ENCODE measurements at regions not wholly inside any gene's neighbourhood (a gene's known extent, or its start where the extent isn't known, plus 50 kb on each side); places are given as distances from the start of the nearest gene placed in this dataset.

GRCh38 chrX:122622795-122623194, 561.3 kb upstream of the GRIA3 start:
- H3K4me3 ChIP-seq = no peak overlapping the region
- WGBS, 2 donors = 20 to 54% methylated on average over 1 of the region's 1 CpG

GRCh38 chrX:122625239-122625638, 558.8 kb upstream of the GRIA3 start:
- Histone ChIP-seq H3K9me3 (no peaks in the 10 kb centered on the region), H3K27ac (no peak overlapping the region), H3K27me3 (no peaks in the 10 kb centered on the region), H3K4me1 (no peaks in the 10 kb centered on the region), H3K36me3 (no peaks in the 10 kb centered on the region), H3K4me3 (no peak overlapping the region)
- TF ChIP-seq CTCF (IDR thresholded peaks at IDR 0.05) (no peak), POLR2A (IDR thresholded peaks at IDR 0.05) (no peak), EP300 (IDR thresholded peaks at IDR 0.05) (no peak)
- DNase-seq (ENCODE audit: low spot score in 2 of 2) = no peak
- WGBS, 2 donors = 59 to 65% methylated on average over 2 of the region's 2 CpGs

More at GRCh38 chrX:122622795-122623194, 561.3 kb upstream of the GRIA3 start:
- no peaks in the 10 kb centered on the region for H3K9me3 ChIP-seq
- no peak for DNase-seq (ENCODE audit: low spot score in 2 of 2)
- TF ChIP-seq POLR2A (IDR thresholded peaks at IDR 0.05) (no peak), EP300 (IDR thresholded peaks at IDR 0.05) (no peak), CTCF (IDR thresholded peaks at IDR 0.05) (no peak)
- H3K4me1 ChIP-seq = no peaks in the 10 kb centered on the region
- H3K27ac ChIP-seq = no peak overlapping the region
- no peaks in the 10 kb centered on the region for H3K36me3 ChIP-seq
- no peaks in the 10 kb centered on the region for H3K27me3 ChIP-seq

- no peak for DNase-seq (ENCODE audit: low spot score in 2 of 2)
- no peak for TF ChIP-seq CTCF (IDR thresholded peaks at IDR 0.05)
- TF ChIP-seq POLR2A (IDR thresholded peaks at IDR 0.05) = no peak
- no peak for TF ChIP-seq EP300 (IDR thresholded peaks at IDR 0.05)
- Histone ChIP-seq H3K4me1 (no peaks in the 10 kb centered on the region), H3K4me3 (no peak overlapping the region), H3K27ac (no peak overlapping the region), H3K9me3 (no peaks in the 10 kb centered on the region), H3K36me3 (no peaks in the 10 kb centered on the region), H3K27me3 (no peaks in the 10 kb centered on the region)
- 28 to 38% methylated on average over 3 of the region's 3 CpGs for WGBS, 2 donors
Measured at GRCh38 chrX:122625821-122626220, 558.3 kb upstream of the GRIA3 start.

GRCh38 chrX:122626871-122627270, 557.2 kb upstream of the GRIA3 start:
- Histone ChIP-seq H3K27me3 (no peaks in the 10 kb centered on the region), H3K9me3 (no peaks in the 10 kb centered on the region), H3K36me3 (no peaks in the 10 kb centered on the region), H3K27ac (no peak overlapping the region), H3K4me1 (no peaks in the 10 kb centered on the region), H3K4me3 (no peak overlapping the region)
- TF ChIP-seq CTCF (IDR thresholded peaks at IDR 0.05) (no peak), EP300 (IDR thresholded peaks at IDR 0.05) (no peak), POLR2A (IDR thresholded peaks at IDR 0.05) (no peak)
- 36 to 48% methylated on average over 1 of the region's 1 CpG for WGBS, 2 donors
- DNase-seq (ENCODE audit: low spot score in 2 of 2) = no peak

- H3K9me3 ChIP-seq = no peaks in the 10 kb centered on the region
- WGBS, 2 donors = 63 to 80% methylated on average over 2 of the region's 2 CpGs
- no peaks in the 10 kb centered on the region for H3K36me3 ChIP-seq
- H3K27me3 ChIP-seq = no peaks in the 10 kb centered on the region
- TF ChIP-seq EP300 (IDR thresholded peaks at IDR 0.05) (no peak), POLR2A (IDR thresholded peaks at IDR 0.05) (no peak), CTCF (IDR thresholded peaks at IDR 0.05) (no peak)
- DNase-seq (ENCODE audit: low spot score in 2 of 2) = no peak
- H3K27ac ChIP-seq = no peak overlapping the region
- no peaks in the 10 kb centered on the region for H3K4me1 ChIP-seq
- H3K4me3 ChIP-seq = no peak overlapping the region
Measured at GRCh38 chrX:122641136-122641535, 542.9 kb upstream of the GRIA3 start.
